CD4-positive, CD25-positive, alpha-beta regulatory T cell (primary cell): ENCODE measurements at regions not wholly inside any gene's neighbourhood (a gene's known extent, or its start where the extent isn't known, plus 50 kb on each side); places are given as distances from the start of the nearest gene placed in this dataset.

Experiments used
- ATAC-seq, 2 donors: fragments of 150-1000 bp; cut with Tn5 transposase; one replicate each; pipeline ENCODE4 v1.10.0; 2021; ENCODE audit warnings: low read depth in 2 of 2, moderate number of reproducible peaks in 2 of 2, moderate library complexity in 1 of 2
- DNase-seq, 3 donors: peaks; one replicate each; pipeline versions ENCODE4 v3.0.0 to v3.0.0-alpha.2; 2012 to 2022; ENCODE audit warnings: mixed read lengths in 1 of 3
- H3K27ac ChIP-seq: one replicate; pipeline ENCODE4 v1.7.0; 2013; ENCODE audit warnings: mild to moderate bottlenecking, low read length; ENCODE audit not compliant: insufficient read depth, poor library complexity, severe bottlenecking
- H3K27me3 ChIP-seq: one replicate; pipeline ENCODE4 v1.7.0; 2013; ENCODE audit warnings: low read length; ENCODE audit not compliant: control insufficient read depth, insufficient read depth
- H3K36me3 ChIP-seq: one replicate; pipeline ENCODE4 v1.7.0; 2013; ENCODE audit warnings: mild to moderate bottlenecking, low read length, moderate library complexity; ENCODE audit not compliant: control insufficient read depth, insufficient read depth
- H3K4me1 ChIP-seq: 2 replicates; pipeline ENCODE4 v1.7.0; 2013; ENCODE audit warnings: mild to moderate bottlenecking, low read length; ENCODE audit not compliant: insufficient read depth, control insufficient read depth, poor library complexity, severe bottlenecking
- H3K4me3 ChIP-seq: one replicate; pipeline ENCODE4 v1.7.0; 2013; ENCODE audit warnings: low read depth, mild to moderate bottlenecking, low read length, moderate library complexity
- H3K9me3 ChIP-seq, 2 experiments: 1 replicate in 1 of 2; 2 replicates in 1 of 2; pipeline ENCODE4 v1.7.0; 2013; ENCODE audit warnings: low read length in 2 of 2, mild to moderate bottlenecking in 1 of 2, moderate library complexity in 1 of 2; ENCODE audit not compliant: control insufficient read depth in 2 of 2
- H3K27ac Mint-ChIP-seq, 3 donors: one replicate each; pipeline ENCODE4 v1.8.0; 2020 to 2022; ENCODE audit warnings: mild to moderate bottlenecking in 3 of 3, mixed read lengths in 3 of 3, moderate library complexity in 2 of 3
- H3K27me3 Mint-ChIP-seq: one replicate; pipeline ENCODE4 v1.8.0; 2022; ENCODE audit warnings: mild to moderate bottlenecking, mixed read lengths
- H3K36me3 Mint-ChIP-seq: one replicate; pipeline ENCODE4 v1.8.0; 2020; ENCODE audit warnings: mixed read lengths
- H3K4me1 Mint-ChIP-seq, 4 donors: one replicate each; pipeline ENCODE4 v1.8.0; 2020 to 2022; ENCODE audit warnings: mixed read lengths in 4 of 4, mild to moderate bottlenecking in 1 of 4
- H3K4me3 Mint-ChIP-seq, 4 donors: one replicate each; pipeline ENCODE4 v1.8.0; 2020 to 2022; ENCODE audit warnings: mild to moderate bottlenecking in 4 of 4, mixed read lengths in 4 of 4, moderate library complexity in 3 of 4
- H3K9me3 Mint-ChIP-seq, 7 donors: one replicate each; pipeline ENCODE4 v1.8.0; 2020 to 2022; ENCODE audit warnings: mixed read lengths in 7 of 7, mild to moderate bottlenecking in 3 of 7, moderate library complexity in 2 of 7

GRCh38 chrY:8726616-8727015, 610.6 kb upstream of the TSPY4 start:
- Mint-ChIP-seq H3K4me1 (no peaks in the 10 kb centered on the region), H3K4me3 (peak overlapping the region in 1 of 4 donors; percentile 10), H3K27me3 (peaks cover 4% of the 10 kb centered on the region), H3K9me3 (no peaks in the 10 kb centered on the region), H3K27ac (no peak overlapping the region), H3K36me3 (no peaks in the 10 kb centered on the region)
- Histone ChIP-seq H3K4me3 (no peak overlapping the region), H3K9me3 (no peaks in the 10 kb centered on the region), H3K36me3 (no peaks in the 10 kb centered on the region), H3K27ac (no peak overlapping the region), H3K4me1 (no peaks in the 10 kb centered on the region), H3K27me3 (no peaks in the 10 kb centered on the region)
- ATAC-seq = no peak
- DNase-seq = no peak

GRCh38 chrY:8729971-8730370, 607.3 kb upstream of the TSPY4 start:
- Mint-ChIP-seq H3K9me3 (no peaks in the 10 kb centered on the region), H3K36me3 (no peaks in the 10 kb centered on the region), H3K27ac (no peak overlapping the region), H3K27me3 (peaks cover 8% of the 10 kb centered on the region), H3K4me3 (no peak overlapping the region), H3K4me1 (no peaks in the 10 kb centered on the region)
- H3K27me3 ChIP-seq = no peaks in the 10 kb centered on the region
- H3K36me3 ChIP-seq = no peaks in the 10 kb centered on the region
- DNase-seq (no peak), ATAC-seq (no peak)
- H3K9me3 ChIP-seq = no peaks in the 10 kb centered on the region
- no peak overlapping the region for H3K27ac ChIP-seq
- no peaks in the 10 kb centered on the region for H3K4me1 ChIP-seq
- no peak overlapping the region for H3K4me3 ChIP-seq

- H3K4me3 Mint-ChIP-seq = no peak overlapping the region
- no peaks in the 10 kb centered on the region for H3K4me1 ChIP-seq
- no peaks in the 10 kb centered on the region for H3K27me3 Mint-ChIP-seq
- no peaks in the 10 kb centered on the region for H3K9me3 ChIP-seq
- no peak overlapping the region for H3K27ac ChIP-seq
- no peak for DNase-seq
- H3K36me3 Mint-ChIP-seq = no peaks in the 10 kb centered on the region
- ATAC-seq = no peak
- no peaks in the 10 kb centered on the region for H3K36me3 ChIP-seq
- H3K4me1 Mint-ChIP-seq = no peaks in the 10 kb centered on the region
- no peaks in the 10 kb centered on the region for H3K9me3 Mint-ChIP-seq
- H3K4me3 ChIP-seq = no peak overlapping the region
- H3K27ac Mint-ChIP-seq = no peak overlapping the region
- H3K27me3 ChIP-seq = no peaks in the 10 kb centered on the region
Observed at GRCh38 chrY:8741343-8742069, 595.8 kb upstream of the TSPY4 start.

GRCh38 chrY:8764184-8764583, 573.1 kb upstream of the TSPY4 start:
- no peaks in the 10 kb centered on the region for H3K36me3 Mint-ChIP-seq
- ATAC-seq = no peak
- H3K4me1 Mint-ChIP-seq = no peaks in the 10 kb centered on the region
- no peak overlapping the region for H3K4me3 Mint-ChIP-seq
- H3K27ac Mint-ChIP-seq = no peak overlapping the region
- Histone ChIP-seq H3K4me3 (no peak overlapping the region), H3K36me3 (no peaks in the 10 kb centered on the region), H3K27me3 (no peaks in the 10 kb centered on the region), H3K9me3 (no peaks in the 10 kb centered on the region), H3K4me1 (no peaks in the 10 kb centered on the region), H3K27ac (no peak overlapping the region)
- no peak for DNase-seq
- no peaks in the 10 kb centered on the region for H3K9me3 Mint-ChIP-seq
- no peaks in the 10 kb centered on the region for H3K27me3 Mint-ChIP-seq

- Histone ChIP-seq H3K4me3 (no peak overlapping the region), H3K27ac (no peak overlapping the region), H3K9me3 (no peaks in the 10 kb centered on the region), H3K4me1 (no peaks in the 10 kb centered on the region), H3K27me3 (no peaks in the 10 kb centered on the region), H3K36me3 (no peaks in the 10 kb centered on the region)
- ATAC-seq = no peak
- H3K4me1 Mint-ChIP-seq = no peaks in the 10 kb centered on the region
- no peak overlapping the region for H3K4me3 Mint-ChIP-seq
- no peaks in the 10 kb centered on the region for H3K36me3 Mint-ChIP-seq
- H3K27ac Mint-ChIP-seq = no peak overlapping the region
- no peak for DNase-seq
- H3K27me3 Mint-ChIP-seq = no peaks in the 10 kb centered on the region
- no peaks in the 10 kb centered on the region for H3K9me3 Mint-ChIP-seq
Observed at GRCh38 chrY:8781184-8781890, 555.9 kb upstream of the TSPY4 start.

GRCh38 chrY:8794561-8794960, 542.7 kb upstream of the TSPY4 start:
- H3K4me1 Mint-ChIP-seq = no peaks in the 10 kb centered on the region

GRCh38 chrY:8804317-8804716, 532.9 kb upstream of the TSPY4 start:
- no peak overlapping the region for H3K4me3 ChIP-seq
- Mint-ChIP-seq H3K4me3 (no peak overlapping the region), H3K27ac (no peak overlapping the region), H3K36me3 (no peaks in the 10 kb centered on the region), H3K9me3 (no peaks in the 10 kb centered on the region), H3K4me1 (no peaks in the 10 kb centered on the region), H3K27me3 (no peaks in the 10 kb centered on the region)
- H3K36me3 ChIP-seq = no peaks in the 10 kb centered on the region
- ATAC-seq = no peak
- no peak overlapping the region for H3K27ac ChIP-seq
- no peaks in the 10 kb centered on the region for H3K4me1 ChIP-seq
- no peaks in the 10 kb centered on the region for H3K27me3 ChIP-seq
- no peaks in the 10 kb centered on the region for H3K9me3 ChIP-seq
- DNase-seq = no peak

More at GRCh38 chrY:8794561-8794960, 542.7 kb upstream of the TSPY4 start:
- no peak overlapping the region for H3K27ac ChIP-seq
- Mint-ChIP-seq H3K4me3 (no peak overlapping the region), H3K9me3 (peaks cover 0 to 1% (median 0%) of the 10 kb centered on the region in 7 donors), H3K27me3 (no peaks in the 10 kb centered on the region), H3K36me3 (no peaks in the 10 kb centered on the region), H3K27ac (no peak overlapping the region)
- no peaks in the 10 kb centered on the region for H3K27me3 ChIP-seq
- H3K9me3 ChIP-seq = no peaks in the 10 kb centered on the region
- ATAC-seq (no peak), DNase-seq (no peak)
- H3K4me1 ChIP-seq = no peaks in the 10 kb centered on the region
- H3K4me3 ChIP-seq = no peak overlapping the region
- H3K36me3 ChIP-seq = no peaks in the 10 kb centered on the region
